ENCODE measurements at regions not wholly inside any gene's neighbourhood (a gene's known extent, or its start where the extent isn't known, plus 50 kb on each side); places are given as distances from the start of the nearest gene placed in this dataset.
A peak's percentile ranks its signal among the peaks of the same experiment; 100 is the strongest.

- no peaks in the 10 kb centered on the region for H3K4me1 ChIP-seq
- no peak for ATAC-seq
Observed at GRCh38 chr9:100661668-100662067, 83.8 kb downstream of the CAVIN4 start.

DNA sequence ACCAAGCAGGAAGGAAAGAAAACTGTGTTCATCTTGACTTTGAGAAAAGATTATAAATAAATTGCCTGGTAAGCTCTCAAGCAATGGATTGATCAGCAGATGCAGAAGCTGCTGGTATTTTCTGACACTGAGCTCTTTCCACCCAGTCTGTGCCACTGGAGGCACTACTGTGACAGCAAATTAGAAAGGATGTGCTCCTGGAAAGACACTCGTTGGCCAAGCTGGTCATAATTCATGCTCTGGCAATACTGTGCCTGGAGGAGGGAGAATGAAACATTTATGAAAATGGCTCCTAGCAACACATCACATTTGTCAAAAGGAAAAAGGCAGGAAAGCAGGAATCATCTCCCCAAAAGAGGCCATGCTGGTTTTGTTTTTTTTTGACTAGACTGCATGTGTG is 84.2 kb downstream of the CAVIN4 start:
- Histone ChIP-seq H3K4me1 (no peaks in the 10 kb centered on the region), H3K27me3 (ENCODE audit: low read depth) (no peaks in the 10 kb centered on the region), H3K36me3 (no peaks in the 10 kb centered on the region), H3K9me3 (peaks cover 4% of the 10 kb centered on the region), H3K27ac (no peak overlapping the region), H3K4me3 (no peak overlapping the region)
- no peak for DNase-seq
- intact Hi-C loops (cut with DNase I): no loop called here
- TF ChIP-seq, protein P1, sequence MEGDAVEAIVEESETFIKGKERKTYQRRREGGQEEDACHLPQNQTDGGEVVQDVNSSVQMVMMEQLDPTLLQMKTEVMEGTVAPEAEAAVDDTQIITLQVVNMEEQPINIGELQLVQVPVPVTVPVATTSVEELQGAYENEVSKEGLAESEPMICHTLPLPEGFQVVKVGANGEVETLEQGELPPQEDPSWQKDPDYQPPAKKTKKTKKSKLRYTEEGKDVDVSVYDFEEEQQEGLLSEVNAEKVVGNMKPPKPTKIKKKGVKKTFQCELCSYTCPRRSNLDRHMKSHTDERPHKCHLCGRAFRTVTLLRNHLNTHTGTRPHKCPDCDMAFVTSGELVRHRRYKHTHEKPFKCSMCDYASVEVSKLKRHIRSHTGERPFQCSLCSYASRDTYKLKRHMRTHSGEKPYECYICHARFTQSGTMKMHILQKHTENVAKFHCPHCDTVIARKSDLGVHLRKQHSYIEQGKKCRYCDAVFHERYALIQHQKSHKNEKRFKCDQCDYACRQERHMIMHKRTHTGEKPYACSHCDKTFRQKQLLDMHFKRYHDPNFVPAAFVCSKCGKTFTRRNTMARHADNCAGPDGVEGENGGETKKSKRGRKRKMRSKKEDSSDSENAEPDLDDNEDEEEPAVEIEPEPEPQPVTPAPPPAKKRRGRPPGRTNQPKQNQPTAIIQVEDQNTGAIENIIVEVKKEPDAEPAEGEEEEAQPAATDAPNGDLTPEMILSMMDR (IDR thresholded peaks at IDR 0.05): no peak
- no peak for ATAC-seq

More at GRCh38 chr9:100661668-100662067, 83.8 kb downstream of the CAVIN4 start:
- intact Hi-C loops (cut with DNase I): no loop called here
- no peak overlapping the region for H3K27ac ChIP-seq
- no peak overlapping the region for H3K4me3 ChIP-seq
- DNase-seq: no peak
- H3K27me3 ChIP-seq (ENCODE audit: low read depth): no peaks in the 10 kb centered on the region
- H3K9me3 ChIP-seq: peaks cover 8% of the 10 kb centered on the region
- TF ChIP-seq, protein P1 (IDR thresholded peaks at IDR 0.05): no peak
- no peaks in the 10 kb centered on the region for H3K36me3 ChIP-seq

- no peaks in the 10 kb centered on the region for H3K27me3 ChIP-seq (ENCODE audit: low read depth)
- no peak overlapping the region for H3K4me3 ChIP-seq
- DNase-seq (no peak), ATAC-seq (peak in 1 of 2 donors; percentile 30)
- no peaks in the 10 kb centered on the region for H3K4me1 ChIP-seq
- no peaks in the 10 kb centered on the region for H3K36me3 ChIP-seq
- intact Hi-C loops (cut with DNase I): no loop called here
- TF ChIP-seq, protein P1 (IDR thresholded peaks at IDR 0.05): no peak
- no peaks in the 10 kb centered on the region for H3K9me3 ChIP-seq
- H3K27ac ChIP-seq: no peak overlapping the region
Observed at GRCh38 chr9:100667448-100667847, 89.6 kb downstream of the CAVIN4 start.

DNA sequence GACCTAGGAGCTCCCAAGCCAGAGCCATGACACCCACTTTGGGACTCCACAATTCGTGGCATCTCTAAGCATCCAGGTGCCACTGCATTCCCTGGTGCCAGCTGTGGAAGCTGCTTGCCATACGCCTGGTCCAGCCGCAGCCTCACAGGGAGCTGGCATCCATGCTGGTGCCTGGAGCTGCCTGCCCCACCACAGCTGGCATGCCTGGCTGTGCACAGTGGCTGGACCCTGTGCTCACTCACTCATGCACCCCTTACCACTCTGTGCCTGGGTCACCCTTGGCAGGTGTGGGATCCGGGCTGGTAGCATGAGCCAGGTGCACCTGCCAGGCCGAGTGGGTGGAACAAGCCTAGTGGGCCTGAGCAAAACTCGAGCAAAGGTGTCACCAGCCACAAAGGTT is 90.1 kb downstream of the CAVIN4 start:
- Histone ChIP-seq H3K36me3 (no peaks in the 10 kb centered on the region), H3K27me3 (ENCODE audit: low read depth) (no peaks in the 10 kb centered on the region), H3K4me3 (no peak overlapping the region), H3K9me3 (no peaks in the 10 kb centered on the region), H3K27ac (no peak overlapping the region), H3K4me1 (no peaks in the 10 kb centered on the region)
- no peak for DNase-seq
- intact Hi-C loops (cut with DNase I): no loop called here
- peak in 1 of 2 donors; percentile 25 for ATAC-seq
- TF ChIP-seq, protein P1 (IDR thresholded peaks at IDR 0.05): no peak

- no peaks in the 10 kb centered on the region for H3K4me1 ChIP-seq
- H3K9me3 ChIP-seq: no peaks in the 10 kb centered on the region
- ATAC-seq: no peak
- H3K4me3 ChIP-seq: no peak overlapping the region
- TF ChIP-seq, protein P1 (IDR thresholded peaks at IDR 0.05): no peak
- H3K27ac ChIP-seq: no peak overlapping the region
- intact Hi-C loops (cut with DNase I): no loop called here
- no peaks in the 10 kb centered on the region for H3K36me3 ChIP-seq
- no peak for DNase-seq
- no peaks in the 10 kb centered on the region for H3K27me3 ChIP-seq (ENCODE audit: low read depth)
Observed at GRCh38 chr9:100669968-100670367, 92.1 kb downstream of the CAVIN4 start.

DNA sequence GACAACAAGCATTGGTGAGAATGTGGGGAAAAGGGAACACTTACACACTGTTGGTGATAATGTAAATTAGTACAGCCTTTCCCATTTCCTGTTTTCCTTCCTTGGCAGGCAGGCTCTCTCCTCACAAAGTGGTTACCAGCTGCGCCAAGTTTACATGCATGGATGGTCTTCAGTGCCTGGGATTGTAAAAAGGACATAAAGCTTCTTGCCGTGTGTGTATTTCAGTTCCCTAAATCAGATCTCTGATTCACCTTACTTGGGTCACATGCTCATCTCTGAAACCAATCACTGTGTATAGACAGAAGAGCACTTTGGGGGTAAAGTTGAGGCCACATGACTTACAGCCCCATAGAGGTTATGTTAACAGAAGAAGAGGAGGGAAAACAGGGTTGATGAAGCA is 92.8 kb downstream of the CAVIN4 start:
- TF ChIP-seq, protein P1 (IDR thresholded peaks at IDR 0.05): no peak
- intact Hi-C loops (cut with DNase I): no loop called here
- Histone ChIP-seq H3K4me3 (no peak overlapping the region), H3K27me3 (ENCODE audit: low read depth) (no peaks in the 10 kb centered on the region), H3K4me1 (no peaks in the 10 kb centered on the region), H3K36me3 (no peaks in the 10 kb centered on the region), H3K27ac (no peak overlapping the region), H3K9me3 (no peaks in the 10 kb centered on the region)
- no peak for ATAC-seq
- DNase-seq: no peak

All from lower lobe of right lung (tissue), 2 donors.